ENCODE measurements at regions not wholly inside any gene's neighbourhood (a gene's known extent, or its start where the extent isn't known, plus 50 kb on each side); places are given as distances from the start of the nearest gene placed in this dataset.

DNA sequence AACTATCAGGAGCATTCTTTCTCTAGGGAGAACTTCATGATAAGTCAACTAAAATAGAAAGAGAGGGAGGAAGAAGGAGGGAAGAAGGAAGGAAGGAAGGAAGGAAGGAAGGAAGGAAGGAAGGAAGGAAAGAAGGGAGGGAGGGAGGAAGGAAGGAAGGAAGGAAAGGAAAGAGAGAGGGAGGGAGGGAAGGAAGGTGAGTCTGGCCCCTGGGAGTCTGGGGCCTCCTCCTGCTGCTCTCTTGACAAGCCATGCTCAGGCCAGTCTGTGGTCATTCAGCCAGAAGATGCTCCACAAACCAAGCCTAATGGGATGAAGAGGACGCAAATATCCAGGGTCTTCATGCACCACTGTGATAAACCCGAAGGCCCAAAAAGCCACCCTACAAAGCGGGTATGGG, 216.4 kb upstream of the AGAP1 start (continued):
- TF ChIP-seq EGR1 (IDR thresholded peaks at IDR 0.05; ENCODE audit: borderline replicate concordance, low read depth, low read length) = no peak
- no peak for TF ChIP-seq SP4 (IDR thresholded peaks at IDR 0.05; ENCODE audit: low read length)
- TF ChIP-seq JUN (IDR thresholded peaks at IDR 0.05; ENCODE audit: low read depth, low read length) = no peak
- no peak for TF ChIP-seq ZNF274 (IDR thresholded peaks at IDR 0.05; ENCODE audit: borderline replicate concordance, extremely low read depth, low read length)
